ENCODE measurements at regions not wholly inside any gene's neighbourhood (a gene's known extent, or its start where the extent isn't known, plus 50 kb on each side); places are given as distances from the start of the nearest gene placed in this dataset.
A peak's percentile ranks its signal among the peaks of the same experiment; 100 is the strongest.

DNA sequence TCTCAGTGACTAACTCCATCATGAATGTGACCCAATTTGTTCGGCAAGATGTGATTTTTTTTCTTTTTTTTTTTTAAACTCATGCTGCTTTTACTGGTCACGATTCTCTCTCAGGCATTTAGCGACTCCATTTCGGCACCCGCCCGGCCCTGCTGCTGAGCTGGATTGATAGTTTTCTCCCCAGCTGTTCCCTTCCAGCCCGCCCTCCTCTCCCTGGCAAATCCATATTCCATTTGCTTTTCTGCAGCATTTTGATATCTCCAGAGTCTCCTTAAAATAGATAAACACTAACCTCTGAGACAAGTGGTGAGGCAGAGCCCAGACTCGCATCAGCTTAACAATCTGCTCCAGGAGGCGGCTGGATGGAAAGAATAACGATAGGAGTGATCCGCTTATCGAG, 55.5 kb upstream of the KATNAL1 start:
- H3K36me3 Mint-ChIP-seq (ENCODE audit: insufficient read depth, unreplicated experiment), result no peaks in the 10 kb centered on the region
- H3K9me3 Mint-ChIP-seq (ENCODE audit: unreplicated experiment), result no peaks in the 10 kb centered on the region
- H3K27me3 Mint-ChIP-seq (ENCODE audit: insufficient read depth, unreplicated experiment), result no peaks in the 10 kb centered on the region
- BruUV-seq (replicated peaks), result no TSS peak
- DNase-seq, result no peak
- no peak for TF ChIP-seq CTCF (IDR thresholded peaks at IDR 0.05; ENCODE audit: insufficient read depth in 1 of 2, low read depth in 1 of 2, low read length in 1 of 2, severe bottlenecking in 1 of 2, unreplicated experiment in 1 of 2)
- H3K4me1 Mint-ChIP-seq (ENCODE audit: low read depth, unreplicated experiment), result no peaks in the 10 kb centered on the region
- Histone ChIP-seq H3K27me3 (replicated peaks; ENCODE audit: control insufficient read depth, insufficient read depth, low read length) (no peaks in the 10 kb centered on the region), H3K36me3 (ENCODE audit: control insufficient read depth, insufficient read depth, low read length) (no peaks in the 10 kb centered on the region), H3K4me1 (peaks cover 12% of the 10 kb centered on the region), H3K4me3 (ENCODE audit: low read depth, low read length) (no peak overlapping the region), H3K9me3 (no peaks in the 10 kb centered on the region)
- CTCF ChIA-PET, result interaction anchor here (0.6 to 1.1 kb wide), 2 partner anchors 9 to 10 kb away, joined by 4 read pairs; no protein-coding TSS in a partner anchor
- H3K4me3 Mint-ChIP-seq (ENCODE audit: unreplicated experiment), result no peak overlapping the region
- intact Hi-C loops (cut with micrococcal nuclease; ENCODE audit: unreplicated experiment), result no loop called here
- no peak overlapping the region for H3K27ac Mint-ChIP-seq (ENCODE audit: unreplicated experiment)
- POLR2A ChIA-PET, result no interaction called here

- Histone ChIP-seq H3K36me3 (ENCODE audit: control insufficient read depth, insufficient read depth, low read length) (no peaks in the 10 kb centered on the region), H3K9me3 (no peaks in the 10 kb centered on the region), H3K27me3 (replicated peaks; ENCODE audit: control insufficient read depth, insufficient read depth, low read length) (no peaks in the 10 kb centered on the region), H3K4me1 (peaks cover 12% of the 10 kb centered on the region), H3K4me3 (ENCODE audit: low read depth, low read length) (no peak overlapping the region)
- no TSS peak for BruUV-seq (replicated peaks)
- Mint-ChIP-seq H3K36me3 (ENCODE audit: insufficient read depth, unreplicated experiment) (no peaks in the 10 kb centered on the region), H3K9me3 (ENCODE audit: unreplicated experiment) (no peaks in the 10 kb centered on the region), H3K4me3 (ENCODE audit: unreplicated experiment) (no peak overlapping the region), H3K27me3 (ENCODE audit: insufficient read depth, unreplicated experiment) (no peaks in the 10 kb centered on the region), H3K4me1 (ENCODE audit: low read depth, unreplicated experiment) (no peaks in the 10 kb centered on the region), H3K27ac (ENCODE audit: unreplicated experiment) (peak overlapping the region; percentile 47)
- no peak for TF ChIP-seq CTCF (IDR thresholded peaks at IDR 0.05; ENCODE audit: insufficient read depth in 1 of 2, low read depth in 1 of 2, low read length in 1 of 2, severe bottlenecking in 1 of 2, unreplicated experiment in 1 of 2)
- ChIA-PET POLR2A (no interaction called here), CTCF (no interaction called here)
- intact Hi-C loops (cut with micrococcal nuclease; ENCODE audit: unreplicated experiment), result no loop called here
- no peak for DNase-seq
Observed at GRCh38 chr13:30363725-30364124, 56.4 kb upstream of the KATNAL1 start.

DNA sequence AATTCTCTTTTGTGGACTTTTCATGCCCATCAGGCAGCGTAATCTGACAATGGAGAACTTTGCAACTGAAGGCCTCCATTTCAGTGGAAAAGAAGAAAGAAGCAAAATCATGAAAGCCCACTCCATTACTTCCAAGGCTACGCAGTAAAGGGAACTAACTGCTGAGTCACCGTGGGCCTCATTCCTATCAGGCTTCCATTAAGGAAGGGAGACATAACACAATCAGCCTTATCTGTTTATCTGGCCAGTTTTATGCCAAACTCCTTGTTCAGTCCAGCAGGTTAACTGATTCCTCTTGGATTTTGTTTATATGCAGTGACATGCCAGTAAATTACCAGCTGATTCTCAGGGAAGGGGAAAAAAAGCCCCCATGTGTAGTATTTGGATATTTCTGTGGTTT, 56.8 kb upstream of the KATNAL1 start:
- H3K4me1 ChIP-seq, result peaks cover 12% of the 10 kb centered on the region
- DNase-seq, result peak in 1 of 2 experiments; percentile 9
- Mint-ChIP-seq H3K4me3 (ENCODE audit: unreplicated experiment) (no peak overlapping the region), H3K4me1 (ENCODE audit: low read depth, unreplicated experiment) (no peaks in the 10 kb centered on the region), H3K27ac (ENCODE audit: unreplicated experiment) (peak overlapping the region; percentile 47), H3K36me3 (ENCODE audit: insufficient read depth, unreplicated experiment) (no peaks in the 10 kb centered on the region), H3K27me3 (ENCODE audit: insufficient read depth, unreplicated experiment) (no peaks in the 10 kb centered on the region), H3K9me3 (ENCODE audit: unreplicated experiment) (no peaks in the 10 kb centered on the region)
- no peaks in the 10 kb centered on the region for H3K27me3 ChIP-seq (replicated peaks; ENCODE audit: control insufficient read depth, insufficient read depth, low read length)
- H3K4me3 ChIP-seq (ENCODE audit: low read depth, low read length), result no peak overlapping the region
- BruUV-seq (replicated peaks), result no TSS peak
- CTCF ChIA-PET, result no interaction called here
- no peak for TF ChIP-seq CTCF (IDR thresholded peaks at IDR 0.05; ENCODE audit: insufficient read depth in 1 of 2, low read depth in 1 of 2, low read length in 1 of 2, severe bottlenecking in 1 of 2, unreplicated experiment in 1 of 2)
- H3K9me3 ChIP-seq, result no peaks in the 10 kb centered on the region
- POLR2A ChIA-PET, result no interaction called here
- intact Hi-C loops (cut with micrococcal nuclease; ENCODE audit: unreplicated experiment), result no loop called here
- no peaks in the 10 kb centered on the region for H3K36me3 ChIP-seq (ENCODE audit: control insufficient read depth, insufficient read depth, low read length)
